ENCODE measurements at regions not wholly inside any gene's neighbourhood (a gene's known extent, or its start where the extent isn't known, plus 50 kb on each side); places are given as distances from the start of the nearest gene placed in this dataset.

DNA sequence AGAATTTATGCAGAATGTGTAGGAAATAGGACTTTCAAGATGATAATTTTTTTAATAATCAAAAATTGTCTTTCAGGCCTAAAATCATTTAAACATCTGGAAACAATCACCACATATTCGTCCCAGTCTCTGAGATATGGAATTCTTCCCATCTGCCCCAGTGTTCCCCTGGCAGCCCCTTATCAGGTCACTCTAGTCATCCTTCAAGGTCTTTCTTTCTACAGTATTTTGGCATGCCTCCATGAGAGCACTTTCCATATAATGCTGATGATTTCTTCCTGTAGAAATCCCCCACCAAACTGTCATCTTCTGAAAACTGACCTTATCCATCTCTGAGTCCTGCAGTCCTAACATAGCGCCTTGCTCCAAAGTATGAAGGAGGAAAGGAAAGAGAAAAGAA lies 422.1 kb downstream of the RPS29 start:
- TF ChIP-seq, protein P1, sequence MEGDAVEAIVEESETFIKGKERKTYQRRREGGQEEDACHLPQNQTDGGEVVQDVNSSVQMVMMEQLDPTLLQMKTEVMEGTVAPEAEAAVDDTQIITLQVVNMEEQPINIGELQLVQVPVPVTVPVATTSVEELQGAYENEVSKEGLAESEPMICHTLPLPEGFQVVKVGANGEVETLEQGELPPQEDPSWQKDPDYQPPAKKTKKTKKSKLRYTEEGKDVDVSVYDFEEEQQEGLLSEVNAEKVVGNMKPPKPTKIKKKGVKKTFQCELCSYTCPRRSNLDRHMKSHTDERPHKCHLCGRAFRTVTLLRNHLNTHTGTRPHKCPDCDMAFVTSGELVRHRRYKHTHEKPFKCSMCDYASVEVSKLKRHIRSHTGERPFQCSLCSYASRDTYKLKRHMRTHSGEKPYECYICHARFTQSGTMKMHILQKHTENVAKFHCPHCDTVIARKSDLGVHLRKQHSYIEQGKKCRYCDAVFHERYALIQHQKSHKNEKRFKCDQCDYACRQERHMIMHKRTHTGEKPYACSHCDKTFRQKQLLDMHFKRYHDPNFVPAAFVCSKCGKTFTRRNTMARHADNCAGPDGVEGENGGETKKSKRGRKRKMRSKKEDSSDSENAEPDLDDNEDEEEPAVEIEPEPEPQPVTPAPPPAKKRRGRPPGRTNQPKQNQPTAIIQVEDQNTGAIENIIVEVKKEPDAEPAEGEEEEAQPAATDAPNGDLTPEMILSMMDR (IDR thresholded peaks at IDR 0.05; ENCODE audit: insufficient read depth, low read depth, low read length): no peak
- no peak for DNase-seq (ENCODE audit: low read depth)
- no peak overlapping the region for H3K4me3 ChIP-seq (ENCODE audit: low read depth, low read length)

DNA sequence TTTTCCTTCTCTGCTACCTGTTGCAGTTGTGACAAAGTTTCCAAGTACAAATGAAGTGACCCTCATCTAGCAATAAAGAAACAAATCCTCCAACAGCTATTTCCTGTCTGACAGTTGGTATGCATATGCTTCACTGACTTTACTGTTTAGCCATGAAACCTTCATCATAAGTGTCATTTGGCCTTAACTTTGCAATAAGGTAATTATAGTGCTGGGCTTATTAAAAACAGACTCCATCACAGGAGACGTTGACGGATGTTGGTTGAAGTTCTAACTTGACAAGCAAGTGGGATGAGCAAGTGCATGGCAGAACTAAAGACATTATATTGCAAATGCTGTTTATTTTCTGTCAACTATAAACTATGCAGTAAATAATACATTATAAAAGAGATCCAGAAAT lies 425.2 kb downstream of the RPS29 start:
- TF ChIP-seq, protein P1 (IDR thresholded peaks at IDR 0.05; ENCODE audit: insufficient read depth, low read depth, low read length): no peak
- no peak for DNase-seq (ENCODE audit: low read depth)
- H3K4me3 ChIP-seq (ENCODE audit: low read depth, low read length): no peak overlapping the region

DNA sequence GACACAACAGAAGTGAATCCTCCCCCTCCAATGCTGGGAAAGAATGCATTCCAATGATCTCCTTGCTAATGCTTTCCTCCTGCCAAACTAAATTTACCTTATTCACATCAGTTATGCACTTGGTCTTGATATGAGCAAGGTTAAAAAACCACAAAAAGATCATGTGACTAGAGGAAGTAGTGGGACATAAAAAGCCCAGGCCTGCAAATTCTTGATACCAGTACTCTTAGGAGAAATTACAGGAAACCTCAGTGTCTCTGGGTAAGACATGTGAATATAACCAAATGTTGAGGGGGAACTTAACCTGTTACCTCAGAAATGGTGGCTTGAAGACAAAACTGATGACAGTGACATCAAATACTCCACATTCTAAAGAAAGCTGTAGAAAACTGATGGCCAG lies 427.1 kb downstream of the RPS29 start:
- H3K4me3 ChIP-seq (ENCODE audit: low read depth, low read length): no peak overlapping the region
- TF ChIP-seq, protein P1 (IDR thresholded peaks at IDR 0.05; ENCODE audit: insufficient read depth, low read depth, low read length): no peak
- DNase-seq (ENCODE audit: low read depth): no peak

DNA sequence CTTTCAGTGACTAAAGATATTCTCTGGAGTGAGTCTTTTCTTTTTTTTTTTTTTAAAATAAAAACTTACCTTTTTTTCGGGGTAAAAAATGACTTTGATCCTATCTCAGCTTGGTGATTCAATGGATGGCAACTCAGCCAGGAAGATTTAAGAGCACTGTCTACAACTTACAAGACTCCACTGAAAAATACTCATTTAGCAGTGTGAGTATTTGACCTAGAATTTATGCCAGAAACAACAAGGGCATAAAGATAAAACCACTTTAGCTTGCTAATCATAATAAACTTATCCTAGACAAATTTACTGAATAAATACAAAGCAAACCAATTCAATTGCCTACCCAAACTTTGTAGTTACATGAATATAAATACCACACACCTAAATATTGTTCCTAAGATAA lies 446.6 kb downstream of the RPS29 start:
- no peak for DNase-seq (ENCODE audit: low read depth)
- TF ChIP-seq, protein P1 (IDR thresholded peaks at IDR 0.05; ENCODE audit: insufficient read depth, low read depth, low read length): no peak
- H3K4me3 ChIP-seq (ENCODE audit: low read depth, low read length): no peak overlapping the region

DNA sequence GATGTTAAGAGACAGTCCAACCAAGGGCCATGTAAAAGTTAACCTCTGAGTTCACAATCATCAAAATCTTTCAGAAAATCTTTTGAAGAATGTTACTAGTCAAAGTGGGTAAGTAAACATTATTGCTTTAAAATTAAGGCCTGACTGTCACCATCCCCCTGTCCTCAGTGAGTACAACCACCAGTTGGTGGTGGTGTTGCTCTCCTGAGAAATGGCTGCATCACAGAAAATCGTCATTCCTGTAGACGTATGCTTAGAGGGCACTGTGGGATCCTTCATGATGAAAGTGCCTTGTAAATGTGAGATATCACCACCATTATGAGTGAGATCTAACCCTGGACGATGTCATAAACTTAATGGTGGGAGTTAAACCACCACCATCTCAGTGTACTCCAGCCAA lies 451.2 kb downstream of the RPS29 start:
- no peak for DNase-seq (ENCODE audit: low read depth)
- TF ChIP-seq, protein P1 (IDR thresholded peaks at IDR 0.05; ENCODE audit: insufficient read depth, low read depth, low read length): no peak
- H3K4me3 ChIP-seq (ENCODE audit: low read depth, low read length): no peak overlapping the region

DNA sequence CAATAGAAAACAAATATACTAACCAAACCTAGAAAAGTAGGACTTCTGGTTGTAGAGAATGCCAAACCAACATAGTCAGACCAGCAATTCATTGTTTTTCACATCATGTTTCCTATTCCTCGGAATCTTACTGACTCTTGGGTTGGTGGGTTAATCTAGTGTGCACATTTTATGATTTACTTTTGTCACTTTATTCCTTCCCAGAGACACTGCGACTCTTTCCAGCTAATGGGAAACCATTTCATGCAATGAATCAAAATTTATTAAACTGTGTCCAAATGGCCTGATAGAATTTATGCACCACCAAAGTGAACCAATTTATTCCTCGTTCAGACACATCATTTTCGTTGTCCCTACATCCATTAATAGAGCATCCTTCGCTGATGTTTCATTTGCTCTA lies 464.9 kb downstream of the RPS29 start:
- DNase-seq (ENCODE audit: low read depth): no peak
- no peak overlapping the region for H3K4me3 ChIP-seq (ENCODE audit: low read depth, low read length)
- TF ChIP-seq, protein P1 (IDR thresholded peaks at IDR 0.05; ENCODE audit: insufficient read depth, low read depth, low read length): no peak

DNA sequence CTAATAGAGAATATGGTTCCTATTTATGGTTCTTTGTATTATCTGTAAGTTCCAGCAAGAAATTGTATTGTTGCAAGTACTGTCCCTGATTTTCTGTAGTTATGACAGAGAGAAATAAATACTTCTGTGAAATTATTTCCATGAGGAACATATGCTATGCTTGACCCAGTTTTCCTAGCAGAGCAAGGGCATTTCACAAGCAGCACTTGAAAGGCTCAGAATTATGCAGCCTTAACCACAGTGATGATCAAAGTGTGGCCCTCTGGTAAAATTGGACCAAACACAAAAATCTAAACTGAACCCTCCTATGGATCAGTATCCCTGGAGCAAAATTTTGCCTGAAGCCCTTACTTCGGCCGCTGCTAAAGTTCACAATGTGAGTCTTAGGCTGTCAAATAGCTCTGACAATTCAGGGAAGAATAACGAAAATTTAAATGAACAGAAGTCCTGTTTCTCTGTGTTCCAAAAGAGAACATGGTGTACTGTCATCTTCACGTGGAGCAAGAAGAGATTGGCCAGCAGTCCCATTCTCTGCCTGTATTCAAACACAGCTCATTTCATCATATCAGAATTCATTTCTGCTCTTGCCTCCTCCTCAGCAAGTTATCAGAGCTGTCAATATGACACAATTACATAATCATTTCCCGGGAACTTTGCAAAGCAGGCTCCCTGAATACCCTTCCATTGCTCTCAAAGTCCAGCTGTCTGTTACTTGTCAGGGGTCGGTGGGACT lies 471.9 kb downstream of the RPS29 start:
- no peak overlapping the region for H3K4me3 ChIP-seq (ENCODE audit: low read depth, low read length)
- TF ChIP-seq, protein P1 (IDR thresholded peaks at IDR 0.05; ENCODE audit: insufficient read depth, low read depth, low read length): no peak

More for the DNA sequence above, 471.9 kb downstream of the RPS29 start:
- no peak for DNase-seq (ENCODE audit: low read depth)

Measured in fibroblast of villous mesenchyme (primary cell).